Heart left ventricle (tissue), 16 donors: ENCODE measurements at regions not wholly inside any gene's neighbourhood (a gene's known extent, or its start where the extent isn't known, plus 50 kb on each side); places are given as distances from the start of the nearest gene placed in this dataset.

ENCODE experiments used
- ATAC-seq, 4 donors: fragments of 200-7000 bp; cut with Tn5 transposase; one replicate each; pipeline ENCODE4 v1.9.1; 2020 to 2022; ENCODE audit warnings: moderate library complexity in 4 of 4, mild to moderate bottlenecking in 3 of 4, moderate number of reproducible peaks in 1 of 4
- DNase-seq, 5 donors: peaks; one replicate each; pipeline ENCODE4 v3.0.0-alpha.2; 2020
- H3K27ac ChIP-seq, 12 donors: fragments of 200-600 bp; sonication (generic) in 4 of 12; one replicate each; pipeline versions ENCODE4 v1.5.0 to v1.8.0; 2016 to 2022; ENCODE audit warnings: mild to moderate bottlenecking in 2 of 12
- H3K27me3 ChIP-seq, 9 donors: fragments of 200-600 bp; sonication (generic) in 2 of 9; one replicate each; pipeline versions ENCODE4 v1.5.1 to v1.8.0; 2016 to 2022; ENCODE audit warnings: mild to moderate bottlenecking in 3 of 9
- H3K36me3 ChIP-seq, 9 donors: fragments of 200-600 bp; sonication (generic) in 2 of 9; one replicate each; pipeline versions ENCODE4 v1.5.0 to v1.8.0; 2018 to 2022; ENCODE audit warnings: mild to moderate bottlenecking in 2 of 9
- H3K4me1 ChIP-seq, 12 donors: fragments of 200-600 bp; sonication (generic) in 4 of 12; one replicate each; pipeline versions ENCODE4 v1.5.0 to v1.8.0; 2016 to 2022; ENCODE audit warnings: mild to moderate bottlenecking in 3 of 12
- H3K4me3 ChIP-seq, 12 donors: fragments of 200-600 bp; sonication (generic) in 4 of 12; one replicate each; pipeline versions ENCODE4 v1.5.0 to v1.8.0; 2017 to 2022; ENCODE audit warnings: mild to moderate bottlenecking in 9 of 12, moderate library complexity in 4 of 12
- H3K9me3 ChIP-seq, 12 donors: fragments of 200-600 bp; sonication (generic) in 4 of 12; one replicate each; pipeline versions ENCODE4 v1.5.0 to v1.8.0; 2016 to 2022; ENCODE audit warnings: mild to moderate bottlenecking in 1 of 12
- POLR2A ChIP-seq, 2 donors: fragments of 450-650 bp; IDR thresholded peaks; one replicate each; pipeline ENCODE4 v1.6.1; 2017; ENCODE audit warnings: antibody characterized with exemption in 2 of 2, mild to moderate bottlenecking in 2 of 2, moderate library complexity in 2 of 2
- WGBS, 4 donors: extraction: QIAGEN DNeasy Blood & Tissue Kit in 2 of 4; methylation state at CpG; one replicate each; pipeline versions ENCODE4 v1.1.5 to v1.1.7; 2013 to 2018; 5-methylcytosine and 5-hydroxymethylcytosine counted together
- intact Hi-C, 10 donors: fragments of 100-400 bp; cut with DNase I; formaldehyde crosslinking; loops; one replicate each; pipeline versions ENCODE4 v1.11.1 to v1.14.2; 2022
- TF ChIP-seq, protein P1 (sequence below), 12 donors: fragments of 200-600 bp; sonication (generic) in 4 of 12; IDR thresholded peaks; one replicate each; pipeline versions ENCODE4 v1.5.0 to v1.8.0; 2018 to 2022; ENCODE audit warnings: antibody characterized with exemption in 12 of 12, mild to moderate bottlenecking in 5 of 12
- donor health status: ischemic (EF 13 %, LVEDD 7.1; RV severe dilation, severe dysfunction).
- donor health status: healthy with polysubstance abuse.
- donor health status: DM: no; HTN: yes; CAD: no.
- donor health status: DM: no; HTN: no; CAD: no.
- donor health status: ischemic (EF 25% LVEDD 6.9; RV normal size, moderate dysfunction).
- donor health status: ischemic (EF 25% LVEDD 5.7; RV mildly dilated, moderate dysfunction).
- donor health status: healthy.
- donor health status: DM: yes; HTN: yes; CAD: no.
- donor health status: ischemic (EF 35%, LVEDD 5.7; RV mildly dilated, moderate dysfunction).
- donor health status: nonischemic (EF 11% LVEDD 7.7; RV severe dilation, severe dysfunction).
- donor health status: DM: yes; HTN: yes; CAD: no.
- donor health status: PGD.
- donor health status: ischemic (EF 29% LVEDD 5.4; RV normal size, mild dysfunction).
- donor health status: nonischemic (EF 23%, LVEDD 6.1; RV moderate dilation, normal function).

DNA sequence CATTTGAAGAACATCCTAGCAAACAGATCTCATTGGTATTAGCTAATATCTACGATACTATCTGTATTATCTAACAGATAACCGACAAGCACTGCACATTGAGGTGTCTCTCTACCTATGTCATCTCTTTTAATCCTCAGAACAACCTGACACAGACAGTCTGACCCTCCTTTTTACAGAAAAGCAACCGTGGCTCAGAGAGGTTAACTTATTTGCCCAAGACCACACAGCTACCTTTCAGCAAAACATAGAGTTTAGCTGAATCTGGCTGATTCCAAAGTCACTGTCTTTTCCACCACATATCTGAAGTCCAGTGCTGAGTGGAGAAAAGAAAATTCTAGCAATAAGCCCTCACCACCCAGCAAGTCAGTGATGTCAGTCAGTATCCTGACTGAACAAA lies 358.7 kb upstream of the JARID2 start:
- ATAC-seq, result no peak
- Histone ChIP-seq H3K27ac (peak overlapping the region in 1 of 12 donors; percentile 87), H3K36me3 (no peaks in the 10 kb centered on the region), H3K4me3 (no peak overlapping the region), H3K9me3 (peaks cover 0 to 11% (median 0%) of the 10 kb centered on the region in 12 donors), H3K4me1 (peaks cover 0 to 45% (median 27%) of the 10 kb centered on the region in 12 donors), H3K27me3 (no peaks in the 10 kb centered on the region)
- no peak for TF ChIP-seq POLR2A (IDR thresholded peaks at IDR 0.05)
- TF ChIP-seq, protein P1, sequence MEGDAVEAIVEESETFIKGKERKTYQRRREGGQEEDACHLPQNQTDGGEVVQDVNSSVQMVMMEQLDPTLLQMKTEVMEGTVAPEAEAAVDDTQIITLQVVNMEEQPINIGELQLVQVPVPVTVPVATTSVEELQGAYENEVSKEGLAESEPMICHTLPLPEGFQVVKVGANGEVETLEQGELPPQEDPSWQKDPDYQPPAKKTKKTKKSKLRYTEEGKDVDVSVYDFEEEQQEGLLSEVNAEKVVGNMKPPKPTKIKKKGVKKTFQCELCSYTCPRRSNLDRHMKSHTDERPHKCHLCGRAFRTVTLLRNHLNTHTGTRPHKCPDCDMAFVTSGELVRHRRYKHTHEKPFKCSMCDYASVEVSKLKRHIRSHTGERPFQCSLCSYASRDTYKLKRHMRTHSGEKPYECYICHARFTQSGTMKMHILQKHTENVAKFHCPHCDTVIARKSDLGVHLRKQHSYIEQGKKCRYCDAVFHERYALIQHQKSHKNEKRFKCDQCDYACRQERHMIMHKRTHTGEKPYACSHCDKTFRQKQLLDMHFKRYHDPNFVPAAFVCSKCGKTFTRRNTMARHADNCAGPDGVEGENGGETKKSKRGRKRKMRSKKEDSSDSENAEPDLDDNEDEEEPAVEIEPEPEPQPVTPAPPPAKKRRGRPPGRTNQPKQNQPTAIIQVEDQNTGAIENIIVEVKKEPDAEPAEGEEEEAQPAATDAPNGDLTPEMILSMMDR (IDR thresholded peaks at IDR 0.05), result no peak
- WGBS, 4 donors, result 95 to 98% (median 96%) methylated on average over 3 of the region's 3 CpGs
- intact Hi-C loops, result loop anchor here in 5 of 10 donors (5.0 to 10.0 kb wide), 5 partner anchors 355 to 672 kb away; partner anchors contain the start of gene JARID2 (in 3 of the 5)
- DNase-seq, result no peak

DNA sequence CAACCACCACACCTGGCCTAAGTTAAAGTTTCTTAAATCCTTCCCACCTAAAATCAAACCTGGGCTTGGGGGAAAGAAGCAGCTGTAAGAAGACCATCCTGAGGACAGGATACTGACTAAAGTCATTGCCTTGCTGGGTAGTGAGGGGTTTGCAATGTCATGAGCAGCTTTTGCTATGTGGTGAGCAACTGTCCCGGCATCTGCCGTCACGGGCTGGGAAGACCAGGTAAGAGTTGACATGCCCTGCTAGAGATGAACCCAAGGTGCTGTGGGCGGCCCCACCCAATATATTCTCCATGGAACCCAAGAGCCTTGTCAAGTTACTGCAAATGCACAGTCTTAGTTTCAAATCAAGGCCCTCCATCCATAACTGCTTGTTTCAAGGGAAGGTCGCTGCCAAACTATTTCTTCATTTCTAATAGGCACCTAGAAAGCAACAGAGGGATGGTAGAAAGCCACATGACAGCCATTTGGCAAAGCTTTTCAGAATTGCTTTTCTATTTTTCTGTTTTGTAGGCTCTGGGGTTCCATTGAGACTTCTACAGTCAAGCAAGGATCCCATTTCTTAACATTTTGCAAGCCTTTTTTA lies 357.8 kb upstream of the JARID2 start:
- 92 to 97% (median 94%) methylated on average over 5 of the region's 5 CpGs for WGBS, 4 donors
- peak overlapping the region; percentile 26 to 87 (median 66) for H3K27ac ChIP-seq
- no peak overlapping the region for H3K4me3 ChIP-seq
- H3K36me3 ChIP-seq, result no peaks in the 10 kb centered on the region
- TF ChIP-seq POLR2A (IDR thresholded peaks at IDR 0.05), result no peak
- TF ChIP-seq, protein P1 (IDR thresholded peaks at IDR 0.05), result no peak
- H3K9me3 ChIP-seq, result peaks cover 0 to 11% (median 0%) of the 10 kb centered on the region in 12 donors
- no peaks in the 10 kb centered on the region for H3K27me3 ChIP-seq
- intact Hi-C loops, result loop anchor here in 5 of 10 donors (5.0 to 10.0 kb wide), 5 partner anchors 354 to 673 kb away; partner anchors contain the start of gene JARID2 (in 3 of the 5)
- H3K4me1 ChIP-seq, result peaks cover 0 to 36% (median 19%) of the 10 kb centered on the region in 12 donors
- ATAC-seq (no peak), DNase-seq (no peak)

GRCh38 chr6:14888575-14889000 lies 357.3 kb upstream of the JARID2 start:
- no peaks in the 10 kb centered on the region for H3K27me3 ChIP-seq
- 45 to 64% (median 52%) methylated on average over 3 to 4 of the region's 4 CpGs for WGBS, 4 donors
- H3K36me3 ChIP-seq, result no peaks in the 10 kb centered on the region
- peak overlapping the region; percentile 26 to 87 (median 66) for H3K27ac ChIP-seq
- no peak overlapping the region for H3K4me3 ChIP-seq
- DNase-seq (peak in 3 of 5 donors; percentile 53 to 80 (median 63)), ATAC-seq (peak; percentile 92 to 97 (median 94))
- intact Hi-C loops, result loop anchor here in 5 of 10 donors (5.0 to 10.0 kb wide), 5 partner anchors 354 to 674 kb away; partner anchors contain the start of gene JARID2 (in 3 of the 5)
- TF ChIP-seq POLR2A (IDR thresholded peaks at IDR 0.05), result no peak
- TF ChIP-seq, protein P1 (IDR thresholded peaks at IDR 0.05), result no peak
- peaks cover 0 to 31% (median 14%) of the 10 kb centered on the region in 12 donors for H3K4me1 ChIP-seq
- peaks cover 0 to 11% (median 0%) of the 10 kb centered on the region in 12 donors for H3K9me3 ChIP-seq

DNA sequence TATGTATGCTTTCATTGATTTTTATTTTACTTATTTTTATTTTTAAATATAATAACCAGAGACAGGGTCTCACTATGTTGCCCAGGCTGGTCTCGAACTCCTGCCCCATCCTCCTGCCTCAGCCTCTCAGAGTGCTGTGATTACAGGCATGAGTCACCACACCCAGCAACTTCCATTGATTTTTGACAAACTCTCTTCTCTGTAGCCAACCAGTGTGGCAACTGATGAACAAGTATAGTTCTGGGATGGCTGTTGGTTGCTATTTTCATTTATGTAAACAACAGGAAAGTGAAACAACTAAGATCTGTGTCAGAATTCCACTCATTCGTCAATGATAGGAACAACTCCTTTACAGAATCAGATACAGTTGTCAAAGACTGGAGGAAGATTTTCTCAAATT lies 356.7 kb upstream of the JARID2 start:
- ATAC-seq, result no peak
- peak overlapping the region in 8 of 12 donors; percentile 43 to 87 (median 68) for H3K27ac ChIP-seq
- no peak for DNase-seq
- 56 to 64% (median 58%) methylated on average over 2 of the region's 2 CpGs for WGBS, 4 donors
- TF ChIP-seq POLR2A (IDR thresholded peaks at IDR 0.05), result no peak
- TF ChIP-seq, protein P1 (IDR thresholded peaks at IDR 0.05), result no peak
- peaks cover 0 to 11% (median 0%) of the 10 kb centered on the region in 12 donors for H3K9me3 ChIP-seq
- intact Hi-C loops, result loop anchor here in 5 of 10 donors (5.0 to 10.0 kb wide), 5 partner anchors 353 to 674 kb away; partner anchors contain the start of gene JARID2 (in 3 of the 5)
- H3K36me3 ChIP-seq, result no peaks in the 10 kb centered on the region
- no peaks in the 10 kb centered on the region for H3K27me3 ChIP-seq
- peaks cover 0 to 25% (median 9%) of the 10 kb centered on the region in 12 donors for H3K4me1 ChIP-seq
- no peak overlapping the region for H3K4me3 ChIP-seq
